DMS153 (cell line): ENCODE measurements at regions not wholly inside any gene's neighbourhood (a gene's known extent, or its start where the extent isn't known, plus 50 kb on each side); places are given as distances from the start of the nearest gene placed in this dataset.
"Not testable (repeated sequence)": the region's sequence is repeated elsewhere in the genome, so short reads cannot be mapped to it uniquely, and the experiment has no call there.

Experiments
- DNase-seq: peaks from one replicate; lab custom pipeline; 2025; lab: John Stamatoyannopoulos, UW

- DNase-seq: not testable (repeated sequence)
Observed at GRCh38 chr4:96414853-96415252, 575.0 kb downstream of the PDHA2 start.

GRCh38 chr4:96429657-96430056 lies 589.8 kb downstream of the PDHA2 start:
- DNase-seq: peak; percentile 8

GRCh38 chr4:96431094-96431493 lies 591.2 kb downstream of the PDHA2 start:
- DNase-seq: no peak

- DNase-seq: no peak
Observed at GRCh38 chr4:96448315-96448872, 608.5 kb downstream of the PDHA2 start.

- DNase-seq: no peak
Observed at GRCh38 chr4:96455045-96455720, 615.3 kb downstream of the PDHA2 start.

GRCh38 chr4:96458031-96458430 lies 618.1 kb downstream of the PDHA2 start:
- DNase-seq: not testable (repeated sequence)

GRCh38 chr4:96459105-96459504 lies 619.2 kb downstream of the PDHA2 start:
- DNase-seq: no peak

- DNase-seq: no peak
Observed at GRCh38 chr4:96465834-96466233, 625.9 kb downstream of the PDHA2 start.

GRCh38 chr4:96471956-96472867 lies 632.3 kb downstream of the PDHA2 start:
- no peak for DNase-seq

GRCh38 chr4:96473246-96473645 lies 633.4 kb downstream of the PDHA2 start:
- no peak for DNase-seq

GRCh38 chr4:96483308-96484030 lies 643.6 kb downstream of the PDHA2 start:
- no peak for DNase-seq

- DNase-seq: no peak
Observed at GRCh38 chr4:96486563-96486962, 646.7 kb downstream of the PDHA2 start.

- no peak for DNase-seq
Observed at GRCh38 chr4:96497621-96498020, 657.7 kb downstream of the PDHA2 start.

- no peak for DNase-seq
Observed at GRCh38 chr4:96504386-96504785, 664.5 kb downstream of the PDHA2 start.

- no peak for DNase-seq
Observed at GRCh38 chr4:96509039-96509741, 669.3 kb downstream of the PDHA2 start.

GRCh38 chr4:96519291-96519690 lies 679.4 kb downstream of the PDHA2 start:
- no peak for DNase-seq

- no peak for DNase-seq
Observed at GRCh38 chr4:96521046-96521536, 681.2 kb downstream of the PDHA2 start.

GRCh38 chr4:96523611-96524010 lies 683.7 kb downstream of the PDHA2 start:
- DNase-seq: no peak

- no peak for DNase-seq
Observed at GRCh38 chr4:96524311-96524875, 684.5 kb downstream of the PDHA2 start.

- DNase-seq: peak; percentile 20
Observed at GRCh38 chr4:96525898-96526297, 686.0 kb downstream of the PDHA2 start.

GRCh38 chr4:96526625-96527024 lies 686.7 kb downstream of the PDHA2 start:
- no peak for DNase-seq
